PC-3 (cell line): ENCODE measurements at regions not wholly inside any gene's neighbourhood (a gene's known extent, or its start where the extent isn't known, plus 50 kb on each side); places are given as distances from the start of the nearest gene placed in this dataset.

Experiments used
- ATAC-seq: fragments of 200-7000 bp; cut with Tn5 transposase; 2 replicates; pipeline ENCODE4 v1.9.1; 2020; ENCODE audit warnings: mild to moderate bottlenecking, moderate library complexity
- BruUV-seq: library from RNA; stranded (reverse); fragments of 400-500 nt; replicated peaks from 2 replicates; lab custom pipeline; 2021; lab: Mats Ljungman, UMichigan
- CTCF ChIA-PET: fragments of 300-600 bp; sonication (Branson Sonifier 250); formaldehyde crosslinking; loops from one replicate; lab custom pipeline; 2022; ENCODE audit warnings: antibody characterized with exemption; lab: Charles Lee
- POLR2A ChIA-PET: fragments of 300-600 bp; sonication (Branson Sonifier 250); formaldehyde crosslinking; loops from one replicate; lab custom pipeline; 2022; ENCODE audit warnings: antibody characterized with exemption; ENCODE audit not compliant: unreplicated experiment; lab: Charles Lee
- DNase-seq: peaks from one replicate; pipeline ENCODE4 v3.0.0-alpha.2; 2015
- H2AFZ ChIP-seq: fragments of 300-600 bp; sonication (generic); 2 replicates; pipeline ENCODE4 v1.6.0; 2016; ENCODE audit warnings: antibody characterized with exemption, low read length
- H3F3A ChIP-seq: fragments of 300-600 bp; sonication (generic); one replicate; pipeline ENCODE4 v1.6.0; 2017; ENCODE audit warnings: antibody characterized with exemption, low read length, control low read depth, mild to moderate bottlenecking; ENCODE audit not compliant: unreplicated experiment
- H3K27ac ChIP-seq: fragments of 300-600 bp; sonication (generic); 2 replicates; pipeline ENCODE4 v1.5.1; 2016; ENCODE audit warnings: mild to moderate bottlenecking, low read length
- H3K27me3 ChIP-seq: fragments of 300-600 bp; sonication (generic); 2 replicates; pipeline ENCODE4 v1.6.1; 2016; ENCODE audit warnings: low read length, mixed read lengths
- H3K36me3 ChIP-seq: fragments of 300-600 bp; sonication (generic); 2 replicates; pipeline ENCODE4 v1.6.1; 2016; ENCODE audit warnings: low read depth, mixed run types, low read length, mixed read lengths
- H3K4me1 ChIP-seq: fragments of 300-600 bp; sonication (generic); 2 replicates; pipeline ENCODE4 v1.5.1; 2016; ENCODE audit warnings: low read length; ENCODE audit not compliant: insufficient read depth
- H3K4me2 ChIP-seq: fragments of 300-600 bp; sonication (generic); 2 replicates; pipeline ENCODE4 v1.6.0; 2016; ENCODE audit warnings: low read length
- H3K4me3 ChIP-seq: fragments of 300-600 bp; sonication (generic); 2 replicates; pipeline ENCODE4 v1.5.1; 2016; ENCODE audit warnings: mild to moderate bottlenecking, low read length, mixed read lengths
- H3K79me2 ChIP-seq: fragments of 300-600 bp; sonication (generic); 2 replicates; pipeline ENCODE4 v1.6.1; 2017; ENCODE audit warnings: low read length, mixed read lengths
- H3K9ac ChIP-seq: fragments of 300-600 bp; sonication (generic); 2 replicates; pipeline ENCODE4 v1.6.0; 2016; ENCODE audit warnings: mild to moderate bottlenecking, low read length
- H3K9me2 ChIP-seq: fragments of 300-600 bp; sonication (generic); replicated peaks from 2 replicates; pipeline ENCODE4 v1.6.1; 2016; ENCODE audit warnings: mixed run types, low read length, mixed read lengths
- H3K9me3 ChIP-seq: fragments of 300-600 bp; sonication (generic); 2 replicates; pipeline ENCODE4 v1.6.1; 2016; ENCODE audit warnings: low read length, mixed read lengths
- H4K20me1 ChIP-seq: fragments of 300-600 bp; sonication (generic); 2 replicates; pipeline ENCODE4 v1.6.1; 2016; ENCODE audit warnings: low read length, mixed read lengths
- CTCF ChIP-seq: fragments of 300-600 bp; sonication (generic); conservative IDR thresholded peaks from 2 replicates; pipeline ENCODE4 v1.5.1; 2017; ENCODE audit warnings: antibody characterized with exemption, low read depth, mild to moderate bottlenecking, low read length
- EZH2 ChIP-seq: fragments of 300-600 bp; sonication (generic); IDR thresholded peaks from one replicate; pipeline ENCODE4 v1.6.1; 2017; ENCODE audit warnings: antibody characterized with exemption, mild to moderate bottlenecking, low read length; ENCODE audit not compliant: unreplicated experiment
- EZH2phosphoT487 ChIP-seq: fragments of 300-600 bp; sonication (generic); IDR thresholded peaks from 2 replicates; pipeline ENCODE4 v1.6.1; 2018; ENCODE audit warnings: mild to moderate bottlenecking, antibody characterized with exemption, low read length, borderline replicate concordance
- intact Hi-C: fragments of 100-400 bp; cut with micrococcal nuclease; formaldehyde crosslinking; loops from 2 replicates; pipeline ENCODE4 v1.9.0; 2023

- Histone ChIP-seq H3K79me2 (no peaks in the 10 kb centered on the region), H3K36me3 (no peaks in the 10 kb centered on the region), H3K4me1 (no peaks in the 10 kb centered on the region), H3K27me3 (no peaks in the 10 kb centered on the region), H3K9ac (no peak overlapping the region), H4K20me1 (no peaks in the 10 kb centered on the region), H2AFZ (no peak overlapping the region), H3K4me2 (no peak overlapping the region), H3K4me3 (no peak overlapping the region), H3K9me3 (no peaks in the 10 kb centered on the region), H3K27ac (no peak overlapping the region), H3K9me2 (no peaks in the 10 kb centered on the region), H3F3A (no peaks in the 10 kb centered on the region)
- DNase-seq (no peak), ATAC-seq (no peak)
- no peak for TF ChIP-seq EZH2phosphoT487
- TF ChIP-seq CTCF = no peak
- no peak for TF ChIP-seq EZH2
- intact Hi-C loops = no loop called here
- ChIA-PET CTCF (no interaction called here), POLR2A (no interaction called here)
- no TSS peak for BruUV-seq
These were observed 285.6 kb downstream of the BRINP1 start for GRCh38 chr9:119083673-119084072.

- TF ChIP-seq EZH2phosphoT487 = no peak
- no peak for TF ChIP-seq EZH2
- TF ChIP-seq CTCF = no peak
- Histone ChIP-seq H3K27me3 (no peaks in the 10 kb centered on the region), H2AFZ (no peak overlapping the region), H3K36me3 (no peaks in the 10 kb centered on the region), H3K9ac (no peak overlapping the region), H3K27ac (no peak overlapping the region), H3K9me2 (no peaks in the 10 kb centered on the region), H3K4me3 (no peak overlapping the region), H3F3A (no peaks in the 10 kb centered on the region), H3K4me1 (no peaks in the 10 kb centered on the region), H4K20me1 (no peaks in the 10 kb centered on the region), H3K4me2 (no peak overlapping the region), H3K9me3 (no peaks in the 10 kb centered on the region), H3K79me2 (no peaks in the 10 kb centered on the region)
- BruUV-seq = no TSS peak
- intact Hi-C loops = no loop called here
- ATAC-seq (no peak), DNase-seq (no peak)
- ChIA-PET POLR2A (no interaction called here), CTCF (no interaction called here)
These were observed 282.6 kb downstream of the BRINP1 start for GRCh38 chr9:119086590-119086989.

- Histone ChIP-seq H3K9ac (no peak overlapping the region), H3K36me3 (no peaks in the 10 kb centered on the region), H3K4me2 (no peak overlapping the region), H2AFZ (no peak overlapping the region), H3K27ac (no peak overlapping the region), H3K9me2 (no peaks in the 10 kb centered on the region), H3K9me3 (no peaks in the 10 kb centered on the region), H3K27me3 (no peaks in the 10 kb centered on the region), H3K4me1 (no peaks in the 10 kb centered on the region), H3K4me3 (no peak overlapping the region), H3K79me2 (no peaks in the 10 kb centered on the region), H3F3A (no peaks in the 10 kb centered on the region), H4K20me1 (no peaks in the 10 kb centered on the region)
- intact Hi-C loops = no loop called here
- CTCF ChIA-PET = no interaction called here
- ATAC-seq (no peak), DNase-seq (no peak)
- no peak for TF ChIP-seq EZH2
- TF ChIP-seq CTCF = no peak
- no peak for TF ChIP-seq EZH2phosphoT487
- BruUV-seq = no TSS peak
- POLR2A ChIA-PET = no interaction called here
These were observed 281.2 kb downstream of the BRINP1 start for GRCh38 chr9:119088002-119088547.
